C4-2B (cell line): ENCODE measurements at regions not wholly inside any gene's neighbourhood (a gene's known extent, or its start where the extent isn't known, plus 50 kb on each side); places are given as distances from the start of the nearest gene placed in this dataset.

ENCODE experiments used
- CTCF ChIP-seq: fragments of 450-650 bp; conservative IDR thresholded peaks from 2 replicates; pipeline ENCODE4 v1.5.1; 2017; ENCODE audit warnings: mild to moderate bottlenecking
- ZFX ChIP-seq: fragments of 450-650 bp; IDR thresholded peaks from 2 replicates; pipeline ENCODE4 v1.6.1; 2017

- TF ChIP-seq CTCF (no peak), ZFX (no peak)
Measured at GRCh38 chr2:67272195-67272594, 124.9 kb upstream of the ETAA1 start.
